ENCODE measurements at regions not wholly inside any gene's neighbourhood (a gene's known extent, or its start where the extent isn't known, plus 50 kb on each side); places are given as distances from the start of the nearest gene placed in this dataset.

DNA sequence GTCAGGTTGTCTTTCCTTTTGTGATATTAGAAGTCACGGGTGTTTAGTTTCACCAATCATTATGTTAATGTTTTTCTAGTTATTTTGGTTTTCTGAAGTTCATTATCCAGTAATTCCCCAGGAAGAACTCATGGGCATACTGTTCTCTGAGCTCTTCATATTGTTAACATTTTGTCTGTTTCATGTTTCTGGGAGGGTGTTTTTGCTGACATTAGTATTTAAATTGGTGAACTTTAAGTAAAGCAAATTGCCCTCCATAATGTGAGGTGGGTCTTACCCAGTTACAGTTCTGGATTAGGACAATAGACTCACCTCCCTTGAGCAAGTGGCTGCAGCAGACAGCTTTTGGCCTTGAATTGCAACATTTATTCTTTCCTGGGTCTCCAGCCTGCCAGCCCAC lies 163.4 kb downstream of the GPAT3 start:
- Mint-ChIP-seq H3K4me1 (ENCODE audit: low read depth, unreplicated experiment) (no peaks in the 10 kb centered on the region), H3K9me3 (ENCODE audit: low read depth, unreplicated experiment) (peaks cover 4% of the 10 kb centered on the region), H3K27ac (ENCODE audit: unreplicated experiment) (no peak overlapping the region), H3K27me3 (ENCODE audit: unreplicated experiment) (no peaks in the 10 kb centered on the region), H3K36me3 (ENCODE audit: insufficient read depth, unreplicated experiment) (no peaks in the 10 kb centered on the region), H3K4me3 (ENCODE audit: low read depth, unreplicated experiment) (no peak overlapping the region)
- no peak for DNase-seq
- intact Hi-C loops (cut with micrococcal nuclease; ENCODE audit: unreplicated experiment), result no loop called here
- TF ChIP-seq, protein P1, sequence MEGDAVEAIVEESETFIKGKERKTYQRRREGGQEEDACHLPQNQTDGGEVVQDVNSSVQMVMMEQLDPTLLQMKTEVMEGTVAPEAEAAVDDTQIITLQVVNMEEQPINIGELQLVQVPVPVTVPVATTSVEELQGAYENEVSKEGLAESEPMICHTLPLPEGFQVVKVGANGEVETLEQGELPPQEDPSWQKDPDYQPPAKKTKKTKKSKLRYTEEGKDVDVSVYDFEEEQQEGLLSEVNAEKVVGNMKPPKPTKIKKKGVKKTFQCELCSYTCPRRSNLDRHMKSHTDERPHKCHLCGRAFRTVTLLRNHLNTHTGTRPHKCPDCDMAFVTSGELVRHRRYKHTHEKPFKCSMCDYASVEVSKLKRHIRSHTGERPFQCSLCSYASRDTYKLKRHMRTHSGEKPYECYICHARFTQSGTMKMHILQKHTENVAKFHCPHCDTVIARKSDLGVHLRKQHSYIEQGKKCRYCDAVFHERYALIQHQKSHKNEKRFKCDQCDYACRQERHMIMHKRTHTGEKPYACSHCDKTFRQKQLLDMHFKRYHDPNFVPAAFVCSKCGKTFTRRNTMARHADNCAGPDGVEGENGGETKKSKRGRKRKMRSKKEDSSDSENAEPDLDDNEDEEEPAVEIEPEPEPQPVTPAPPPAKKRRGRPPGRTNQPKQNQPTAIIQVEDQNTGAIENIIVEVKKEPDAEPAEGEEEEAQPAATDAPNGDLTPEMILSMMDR (IDR thresholded peaks at IDR 0.05; ENCODE audit: unreplicated experiment), result no peak
- CTCF ChIA-PET, result no interaction called here
- no TSS peak for BruUV-seq (replicated peaks)

DNA sequence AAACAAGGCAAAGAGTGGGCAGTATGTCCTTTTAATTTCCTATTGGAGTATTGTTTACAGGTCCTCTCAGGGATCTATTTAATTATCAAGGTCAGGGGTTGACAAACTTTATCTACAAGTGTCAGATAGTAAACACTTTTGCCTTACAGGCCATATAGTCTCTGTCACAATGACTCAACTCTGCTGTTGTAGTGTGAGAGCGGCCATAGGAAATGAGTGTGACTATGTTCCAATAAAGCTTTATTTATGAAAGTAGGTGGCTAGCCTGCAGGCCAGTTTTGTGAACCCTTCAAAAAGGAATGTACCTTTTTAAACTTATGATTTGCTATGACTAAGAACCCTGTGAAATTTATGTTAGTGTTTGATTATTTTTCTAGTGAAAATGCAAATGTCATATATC lies 156.1 kb downstream of the GPAT3 start:
- Mint-ChIP-seq H3K36me3 (ENCODE audit: insufficient read depth, unreplicated experiment) (no peaks in the 10 kb centered on the region), H3K27ac (ENCODE audit: unreplicated experiment) (no peak overlapping the region), H3K4me3 (ENCODE audit: low read depth, unreplicated experiment) (no peak overlapping the region), H3K27me3 (ENCODE audit: unreplicated experiment) (peaks cover 5% of the 10 kb centered on the region), H3K9me3 (ENCODE audit: low read depth, unreplicated experiment) (no peaks in the 10 kb centered on the region), H3K4me1 (ENCODE audit: low read depth, unreplicated experiment) (no peaks in the 10 kb centered on the region)
- no TSS peak for BruUV-seq (replicated peaks)
- DNase-seq, result no peak
- TF ChIP-seq, protein P1 (IDR thresholded peaks at IDR 0.05; ENCODE audit: unreplicated experiment), result no peak
- CTCF ChIA-PET, result no interaction called here
- intact Hi-C loops (cut with micrococcal nuclease; ENCODE audit: unreplicated experiment), result no loop called here

DNA sequence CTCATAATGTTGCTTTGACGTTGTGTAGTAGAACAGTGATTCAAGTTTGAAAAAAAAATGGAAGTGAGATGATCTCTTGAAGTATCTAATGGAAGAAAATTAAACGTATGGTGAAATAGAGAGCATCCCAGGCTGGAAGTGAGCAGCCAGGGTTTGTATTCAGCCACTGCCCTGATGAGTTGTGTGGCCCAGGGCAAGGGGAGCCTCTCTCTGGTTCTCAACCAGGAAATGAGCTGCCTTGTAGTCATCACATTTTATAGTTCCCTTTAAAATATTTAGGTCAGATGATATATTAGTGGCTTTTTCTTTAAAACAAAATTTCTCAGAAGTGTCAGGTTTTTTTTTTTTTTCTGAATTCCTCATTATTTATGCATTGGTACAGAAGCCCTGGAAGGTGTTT lies 150.3 kb downstream of the GPAT3 start:
- intact Hi-C loops (cut with micrococcal nuclease; ENCODE audit: unreplicated experiment), result no loop called here
- no peak for DNase-seq
- H3K27me3 Mint-ChIP-seq (ENCODE audit: unreplicated experiment), result peaks cover 13% of the 10 kb centered on the region
- TF ChIP-seq, protein P1 (IDR thresholded peaks at IDR 0.05; ENCODE audit: unreplicated experiment), result no peak
- H3K4me3 Mint-ChIP-seq (ENCODE audit: low read depth, unreplicated experiment), result no peak overlapping the region
- H3K4me1 Mint-ChIP-seq (ENCODE audit: low read depth, unreplicated experiment), result no peaks in the 10 kb centered on the region
- H3K9me3 Mint-ChIP-seq (ENCODE audit: low read depth, unreplicated experiment), result no peaks in the 10 kb centered on the region
- H3K27ac Mint-ChIP-seq (ENCODE audit: unreplicated experiment), result no peak overlapping the region
- no TSS peak for BruUV-seq (replicated peaks)
- CTCF ChIA-PET, result no interaction called here
- no peaks in the 10 kb centered on the region for H3K36me3 Mint-ChIP-seq (ENCODE audit: insufficient read depth, unreplicated experiment)

DNA sequence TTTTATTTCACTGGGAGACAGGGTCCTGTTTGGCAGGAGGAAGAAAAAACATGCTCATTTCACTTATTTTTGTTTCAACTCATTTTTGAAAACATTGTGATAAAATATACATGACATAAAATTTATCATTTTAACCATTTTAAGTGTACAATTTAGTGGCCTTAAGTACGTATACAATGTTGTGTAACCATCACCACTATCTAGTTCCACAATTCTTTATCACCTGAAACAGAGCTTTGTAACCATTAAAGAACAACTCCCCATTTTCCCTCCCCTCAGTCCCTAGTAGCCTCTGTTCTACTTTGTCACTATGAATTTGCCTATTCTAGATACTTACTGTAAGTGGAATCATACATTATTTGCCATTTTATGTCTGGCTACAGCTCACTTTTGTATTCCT lies 143.8 kb downstream of the GPAT3 start:
- H3K36me3 Mint-ChIP-seq (ENCODE audit: insufficient read depth, unreplicated experiment), result no peaks in the 10 kb centered on the region
- CTCF ChIA-PET, result no interaction called here
- H3K9me3 Mint-ChIP-seq (ENCODE audit: low read depth, unreplicated experiment), result no peaks in the 10 kb centered on the region
- TF ChIP-seq, protein P1 (IDR thresholded peaks at IDR 0.05; ENCODE audit: unreplicated experiment), result no peak
- H3K27ac Mint-ChIP-seq (ENCODE audit: unreplicated experiment), result no peak overlapping the region
- no peak overlapping the region for H3K4me3 Mint-ChIP-seq (ENCODE audit: low read depth, unreplicated experiment)
- H3K4me1 Mint-ChIP-seq (ENCODE audit: low read depth, unreplicated experiment), result no peaks in the 10 kb centered on the region
- peaks cover 22% of the 10 kb centered on the region for H3K27me3 Mint-ChIP-seq (ENCODE audit: unreplicated experiment)
- intact Hi-C loops (cut with micrococcal nuclease; ENCODE audit: unreplicated experiment), result no loop called here
- BruUV-seq (replicated peaks), result no TSS peak
- DNase-seq, result no peak

DNA sequence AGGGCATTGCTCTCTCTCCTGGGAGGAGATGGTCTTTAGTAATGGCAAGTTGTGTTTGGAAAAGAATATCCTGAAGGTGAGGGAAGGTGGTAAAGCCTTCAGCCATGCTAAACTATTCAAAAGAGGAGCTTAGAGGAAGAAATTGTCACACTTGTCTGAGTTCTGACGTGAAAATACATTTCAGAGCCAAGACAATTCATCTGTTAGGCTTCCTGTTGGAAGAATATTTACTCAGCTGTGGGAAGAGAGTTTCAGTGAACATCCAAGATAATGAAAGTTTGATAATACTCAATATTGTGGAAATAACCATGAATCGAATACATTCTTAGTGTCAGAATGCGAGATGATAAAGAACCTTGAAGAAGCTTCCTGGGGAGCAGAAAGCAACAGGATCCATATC lies 143.3 kb downstream of the GPAT3 start:
- TF ChIP-seq, protein P1 (IDR thresholded peaks at IDR 0.05; ENCODE audit: unreplicated experiment), result no peak
- DNase-seq, result no peak
- Mint-ChIP-seq H3K9me3 (ENCODE audit: low read depth, unreplicated experiment) (no peaks in the 10 kb centered on the region), H3K4me3 (ENCODE audit: low read depth, unreplicated experiment) (no peak overlapping the region), H3K27ac (ENCODE audit: unreplicated experiment) (no peak overlapping the region), H3K36me3 (ENCODE audit: insufficient read depth, unreplicated experiment) (no peaks in the 10 kb centered on the region), H3K27me3 (ENCODE audit: unreplicated experiment) (peaks cover 22% of the 10 kb centered on the region), H3K4me1 (ENCODE audit: low read depth, unreplicated experiment) (no peaks in the 10 kb centered on the region)
- intact Hi-C loops (cut with micrococcal nuclease; ENCODE audit: unreplicated experiment), result no loop called here
- no TSS peak for BruUV-seq (replicated peaks)
- CTCF ChIA-PET, result no interaction called here
